ENCODE measurements at regions not wholly inside any gene's neighbourhood (a gene's known extent, or its start where the extent isn't known, plus 50 kb on each side); places are given as distances from the start of the nearest gene placed in this dataset.

DNA sequence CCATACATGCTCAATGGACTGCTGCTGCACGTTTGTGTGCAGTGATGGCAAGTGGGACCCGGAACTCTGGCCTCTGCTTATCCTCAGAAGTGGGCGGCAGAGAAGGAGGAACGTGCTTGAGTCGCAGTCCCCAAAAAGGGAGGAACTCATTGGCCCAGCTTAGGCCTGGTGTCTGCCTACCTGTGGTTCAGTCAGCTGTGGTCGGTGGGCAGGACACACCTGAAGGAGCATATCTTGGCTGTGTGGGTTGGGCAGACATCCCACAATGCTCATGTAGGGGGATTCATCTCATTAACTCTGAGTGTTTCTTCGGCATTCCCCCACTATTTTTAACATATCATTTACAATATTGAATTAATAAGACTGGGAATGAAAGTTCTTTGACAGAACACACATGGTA is 122.9 kb upstream of the IL12B start:
- DNase-seq (ENCODE audit: low spot score) = no peak

DNA sequence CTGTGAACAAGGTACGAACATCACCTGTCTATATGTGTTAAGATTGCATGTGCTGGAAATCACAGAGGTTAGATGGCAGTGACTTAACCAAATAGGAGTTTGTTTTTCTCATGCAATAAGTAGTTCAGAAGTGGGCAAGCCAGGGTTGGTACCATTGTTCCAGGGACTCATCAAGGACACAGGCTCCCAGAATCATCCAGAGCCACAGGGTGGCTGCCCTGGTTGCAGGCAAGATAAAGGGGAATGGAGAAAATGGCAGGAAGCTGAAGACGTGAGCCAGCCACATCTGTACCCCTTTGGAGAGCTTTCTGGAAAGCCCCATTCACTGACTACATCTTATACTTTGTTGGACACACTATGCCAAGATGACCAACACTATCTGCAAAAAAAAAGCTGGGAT is 126.0 kb upstream of the IL12B start:
- DNase-seq (ENCODE audit: low spot score) = no peak

DNA sequence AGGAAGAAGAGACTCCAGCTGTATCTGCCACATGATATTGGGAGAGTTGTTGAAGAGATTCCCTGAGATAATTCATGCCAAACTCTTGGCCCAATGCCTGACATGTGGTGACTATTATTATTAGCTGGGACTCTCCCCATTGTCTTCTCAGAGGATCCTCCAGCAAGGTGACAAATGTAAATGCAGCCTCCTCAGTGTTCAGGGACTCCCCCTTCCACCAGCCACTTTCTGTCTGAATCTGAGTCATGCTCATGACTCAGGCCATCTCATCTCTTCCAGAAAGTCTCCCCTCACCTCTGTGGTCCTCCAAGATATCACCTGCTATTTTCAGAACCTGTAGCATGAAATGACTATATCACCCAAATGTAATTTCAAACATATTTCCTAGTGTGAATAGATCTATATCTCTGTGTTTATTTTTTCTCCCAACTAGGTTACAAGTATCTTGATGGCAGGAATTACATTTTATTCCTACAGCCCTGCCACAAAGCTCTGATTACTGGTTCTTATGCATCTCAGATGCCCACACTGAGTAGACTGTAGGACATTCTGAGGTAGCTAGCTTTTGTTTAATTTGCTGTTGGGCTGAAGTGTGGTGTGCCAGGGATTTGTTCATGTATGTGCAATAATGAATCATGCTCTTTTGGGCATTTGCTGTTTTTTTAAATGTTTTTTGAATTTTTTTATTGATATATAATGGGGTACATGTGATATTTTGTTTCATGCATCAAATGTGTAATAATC is 126.6 kb upstream of the IL12B start:
- no peak for DNase-seq (ENCODE audit: low spot score)

DNA sequence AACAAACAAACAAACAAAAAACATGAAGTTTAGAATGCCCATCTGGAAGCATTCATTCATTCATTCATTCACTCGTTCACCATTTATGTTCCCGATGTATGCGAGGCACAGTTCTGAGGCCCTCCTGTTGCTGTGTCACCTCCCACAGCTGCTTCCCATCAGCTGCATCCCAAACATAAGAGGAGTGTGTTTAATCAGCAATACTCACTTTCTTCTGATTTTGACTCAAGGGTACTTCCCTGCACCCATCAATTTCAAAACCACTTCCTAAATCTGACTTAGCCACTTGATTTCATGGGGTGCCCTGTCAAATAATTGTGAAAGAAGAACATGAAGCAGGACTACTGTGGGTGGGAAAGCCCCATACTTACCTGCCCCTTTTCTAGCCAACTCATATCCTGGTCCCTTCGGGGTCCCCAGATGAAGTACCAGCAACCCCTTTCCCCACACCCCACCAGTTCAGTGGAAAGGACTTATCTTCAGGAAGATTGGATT is 128.0 kb upstream of the IL12B start:
- no peak for DNase-seq (ENCODE audit: low spot score)

DNA sequence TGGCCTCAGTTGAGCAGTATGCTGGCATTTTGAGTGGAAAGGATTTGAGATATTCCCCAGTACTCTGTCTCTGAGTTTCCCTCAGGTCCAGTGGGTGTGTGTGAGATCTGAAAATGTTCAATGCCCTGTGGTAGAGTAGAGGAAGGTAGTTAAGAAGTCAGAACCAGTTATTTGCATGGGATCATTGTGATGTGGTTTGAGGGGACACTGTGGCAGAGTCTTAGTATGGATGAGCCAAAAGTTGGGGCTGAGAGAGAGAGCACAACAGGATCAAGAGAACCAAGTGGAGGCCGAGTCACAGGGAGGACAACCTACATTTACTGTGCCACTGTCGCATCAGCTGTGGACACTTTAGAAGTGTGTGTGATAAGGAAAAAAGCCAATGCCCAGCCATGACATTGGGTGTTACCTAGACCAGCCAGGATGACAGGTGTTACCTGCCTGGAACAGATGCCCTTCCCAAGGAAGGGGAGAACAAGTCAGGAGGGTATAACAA is 128.9 kb upstream of the IL12B start:
- DNase-seq (ENCODE audit: low spot score) = no peak

DNA sequence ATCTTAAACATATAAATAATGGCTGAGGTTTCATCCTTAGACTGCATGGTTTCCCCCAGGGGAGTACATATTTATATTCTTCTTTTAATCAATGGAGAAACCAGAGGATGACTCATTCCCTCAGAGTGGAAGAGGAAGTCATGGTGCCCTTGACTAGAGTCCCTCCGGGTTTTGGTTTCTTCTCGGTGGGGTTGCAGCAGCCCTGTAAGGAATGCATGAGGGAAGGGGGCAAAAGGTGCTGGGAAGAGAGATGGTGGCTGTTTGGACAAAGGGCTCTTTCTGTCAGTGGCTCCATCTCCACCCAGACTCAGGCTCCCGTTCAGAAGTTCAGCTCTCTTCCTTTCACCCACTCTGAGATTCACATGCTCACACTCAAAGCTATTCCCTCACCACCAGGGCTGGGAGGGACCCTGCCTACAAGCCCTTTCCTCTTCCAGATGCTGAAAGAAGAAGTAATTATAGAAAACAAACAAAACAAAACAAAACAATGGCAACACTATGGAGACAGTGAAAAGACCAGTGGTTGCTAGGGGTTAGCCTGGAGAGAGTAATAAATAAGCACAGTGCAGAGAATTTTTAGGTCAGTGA is 129.8 kb upstream of the IL12B start:
- DNase-seq (ENCODE audit: low spot score) = no peak

DNA sequence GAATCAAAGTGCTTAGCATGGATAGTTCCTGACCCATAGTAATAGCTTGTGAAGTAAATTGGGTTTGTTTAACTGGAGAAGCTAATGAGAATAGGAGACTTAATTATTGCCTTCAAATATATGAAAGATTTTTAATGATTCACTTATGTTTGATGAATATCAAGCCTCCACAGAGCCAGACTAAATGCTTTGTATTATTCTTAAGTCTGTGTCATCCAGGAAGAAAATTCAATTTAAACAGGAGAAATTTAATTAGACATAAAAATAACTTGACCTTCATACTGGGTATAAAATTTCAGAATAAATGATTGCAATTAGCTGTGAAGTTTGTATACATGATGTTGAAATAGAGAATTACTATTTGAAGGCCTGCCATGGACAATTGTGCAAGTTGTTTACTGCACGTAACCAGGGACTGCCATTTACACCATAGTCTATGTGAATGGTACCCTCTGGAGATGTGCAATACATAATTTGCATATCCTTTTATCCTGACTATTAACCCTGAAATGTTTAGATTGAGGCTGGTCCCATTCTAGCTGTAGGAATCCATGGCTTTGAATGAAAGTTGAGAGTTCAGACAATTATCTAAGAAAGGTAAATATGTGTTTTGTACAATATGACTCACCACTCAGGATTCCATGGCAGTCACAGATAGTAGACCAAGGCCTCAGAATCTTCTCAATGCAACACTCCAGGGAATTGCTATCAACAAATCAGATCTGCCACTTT is 133.5 kb upstream of the IL12B start:
- no peak for DNase-seq (ENCODE audit: low spot score)

DNA sequence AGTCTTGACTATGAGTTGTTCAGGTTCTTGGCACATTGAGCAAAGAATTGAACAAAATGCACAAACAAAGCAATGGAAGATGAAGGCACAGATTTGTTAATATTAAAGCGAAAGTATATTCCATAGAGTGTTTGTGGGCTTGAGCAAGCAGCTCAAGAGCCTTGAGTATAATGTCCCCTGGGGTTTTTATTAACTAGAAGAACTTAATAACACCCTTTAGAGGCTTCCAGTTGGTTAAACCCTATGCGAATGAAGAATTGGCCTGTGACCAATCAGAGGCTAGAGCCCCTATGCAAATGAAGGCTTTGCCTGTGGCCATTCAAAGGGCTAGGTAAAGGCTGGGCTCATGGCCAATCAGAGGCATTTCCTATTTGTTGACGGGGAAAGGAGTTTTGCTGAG is 135.3 kb upstream of the IL12B start:
- no peak for DNase-seq (ENCODE audit: low spot score)

DNA sequence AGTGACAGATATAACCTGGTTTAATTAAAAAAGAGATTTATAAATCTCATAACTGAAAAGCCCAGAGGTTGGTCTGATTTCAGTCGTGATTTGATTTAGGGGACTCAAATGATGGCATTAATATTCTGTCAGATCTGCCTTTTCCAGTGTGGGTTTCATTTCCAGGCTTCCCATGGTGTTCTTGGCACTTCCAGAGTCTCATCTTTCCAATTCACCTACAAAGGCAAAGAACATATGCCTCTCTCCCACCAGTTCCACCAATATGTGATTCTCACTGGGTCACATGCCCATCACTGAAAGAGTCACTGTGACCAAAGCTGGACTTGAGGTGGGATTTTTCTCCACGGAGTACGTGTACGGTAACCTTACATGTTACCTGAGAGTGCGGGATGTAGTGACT is 137.4 kb upstream of the IL12B start:
- DNase-seq (ENCODE audit: low spot score) = no peak

DNA sequence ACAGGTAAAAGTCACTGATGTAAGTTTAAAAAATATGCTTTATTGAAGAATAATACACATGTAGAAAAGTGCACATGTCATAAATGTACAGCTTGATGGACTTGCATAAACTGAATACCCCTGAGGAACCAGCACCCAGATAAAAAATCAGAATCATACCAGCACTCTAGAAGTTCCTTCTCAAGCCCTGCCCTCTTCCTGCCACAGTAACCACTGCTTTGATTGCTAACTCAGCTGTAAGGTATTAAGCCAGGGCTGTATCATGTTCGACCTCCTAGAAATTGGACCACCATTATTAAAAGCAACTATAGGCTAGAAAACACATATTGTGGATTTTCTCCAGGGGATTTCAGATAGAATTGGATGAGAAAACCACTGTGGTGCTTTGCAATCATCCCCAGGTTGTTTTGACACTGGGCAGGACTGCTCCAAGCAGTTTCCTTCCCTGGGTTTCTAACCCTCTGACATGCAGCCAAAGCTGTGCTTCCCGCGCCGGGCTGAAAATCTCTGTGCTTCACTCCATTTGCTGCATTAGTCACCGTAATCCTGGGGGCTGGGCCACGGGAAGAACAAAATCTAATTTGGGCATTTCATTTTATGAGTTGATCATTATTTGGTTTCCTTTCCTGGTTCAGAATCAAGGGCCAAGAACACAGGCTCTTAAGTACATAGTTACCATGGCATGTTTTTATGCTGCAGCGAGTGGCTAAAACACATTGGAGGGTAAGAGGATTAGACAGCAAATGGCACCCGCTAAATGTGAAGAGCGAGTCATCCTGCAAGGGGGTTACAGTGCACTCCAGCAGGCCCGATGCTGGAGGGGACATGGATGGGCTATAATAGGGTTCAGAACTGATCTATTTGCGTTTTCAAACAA is 139.4 kb upstream of the IL12B start:
- DNase-seq (ENCODE audit: low spot score) = no peak

DNA sequence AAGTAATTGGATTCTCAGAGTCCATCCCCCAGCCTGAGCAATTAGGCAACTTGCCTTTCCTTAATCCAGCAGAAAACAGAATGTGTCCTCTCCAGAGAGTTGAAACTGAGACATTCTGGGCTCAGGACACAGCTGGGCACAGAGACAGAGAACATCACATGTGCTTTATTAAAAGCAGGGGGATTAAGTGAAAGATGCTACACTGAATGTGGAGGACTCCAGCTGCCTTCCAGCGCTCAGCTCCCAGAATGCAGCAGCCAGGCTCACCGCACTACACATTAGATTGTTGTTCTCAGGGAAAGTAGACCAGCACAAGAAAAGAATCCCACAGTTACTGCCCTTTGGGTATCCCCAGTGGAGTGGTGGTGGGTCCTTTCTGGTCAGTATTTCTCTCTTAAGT is 141.6 kb upstream of the IL12B start:
- peak; percentile 34 for DNase-seq (ENCODE audit: low spot score)

DNA sequence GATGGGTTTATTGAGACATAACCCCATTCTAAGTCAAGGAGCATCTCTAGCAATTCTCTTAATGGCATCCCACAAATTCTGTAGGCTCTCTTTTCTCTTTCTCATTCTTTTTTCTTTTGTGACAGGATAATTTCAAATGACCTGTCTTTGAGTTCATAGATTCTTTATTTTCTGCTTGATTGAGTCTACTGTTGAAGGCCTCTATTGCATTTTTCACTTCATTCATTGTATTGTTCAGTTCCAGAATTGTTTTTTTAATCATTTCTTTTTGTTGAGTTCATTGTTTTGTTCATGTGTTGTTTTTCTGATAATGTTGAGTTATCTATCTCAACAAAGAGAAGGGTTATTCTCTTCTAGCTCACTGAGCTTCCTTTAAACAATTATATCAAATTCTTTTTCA is 144.7 kb upstream of the IL12B start:
- DNase-seq (ENCODE audit: low spot score) = no peak

DNA sequence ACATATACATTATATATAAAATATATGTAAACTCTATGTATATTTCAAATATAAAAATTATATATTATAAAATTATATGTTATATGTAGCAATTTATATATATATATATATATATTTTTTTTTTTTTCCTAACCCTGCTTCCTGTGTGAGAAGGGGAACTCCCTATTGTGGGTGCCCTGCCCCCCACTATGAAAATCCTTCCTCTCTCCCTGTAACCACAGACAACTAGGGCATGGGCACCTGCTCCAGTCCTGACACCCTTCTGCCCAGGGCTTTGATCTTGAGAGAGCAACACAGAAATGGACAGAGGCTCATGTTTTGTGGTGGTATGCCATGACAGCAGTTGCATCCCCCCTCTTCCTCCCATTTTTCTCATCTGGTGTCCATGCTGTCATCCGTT is 148.7 kb upstream of the IL12B start:
- no peak for DNase-seq (ENCODE audit: low spot score)

DNA sequence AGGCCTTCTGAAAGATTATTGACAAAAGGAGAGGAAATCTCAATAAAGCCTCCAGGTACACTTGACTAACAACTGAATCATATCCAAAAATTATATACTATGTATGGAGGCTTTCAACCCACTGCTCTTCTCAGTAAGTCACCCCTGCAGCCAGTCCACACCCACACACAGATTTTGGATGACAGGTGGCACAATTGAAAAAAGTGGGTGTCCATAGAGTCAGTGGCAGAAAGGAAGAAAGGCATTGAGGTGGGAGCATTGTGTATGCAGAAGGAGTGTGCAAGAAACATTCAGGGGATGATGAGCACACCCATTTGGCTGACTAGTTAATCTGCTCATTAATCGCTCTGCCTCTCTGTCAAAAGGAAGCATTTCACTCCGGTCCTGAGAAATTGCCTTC is 150.6 kb upstream of the IL12B start:
- no peak for DNase-seq (ENCODE audit: low spot score)

DNA sequence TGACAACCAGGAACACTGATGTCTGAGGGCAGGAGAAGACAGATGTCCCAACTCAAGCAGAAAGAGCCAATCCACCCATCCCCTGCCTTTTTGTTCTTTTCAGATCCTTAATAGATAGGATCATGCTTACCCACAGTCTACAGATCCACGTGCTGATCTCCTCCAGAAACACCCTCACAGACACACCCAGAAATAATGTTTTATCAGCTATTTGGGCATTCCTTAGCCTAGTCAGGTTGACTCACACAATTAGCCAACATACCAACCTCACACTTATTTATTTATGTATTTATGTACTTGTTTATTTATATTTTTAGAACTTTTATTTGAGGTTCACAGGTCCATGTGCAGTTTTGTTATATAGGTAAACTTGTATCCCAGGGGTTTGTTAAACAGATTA is 151.5 kb upstream of the IL12B start:
- DNase-seq (ENCODE audit: low spot score) = no peak

DNA sequence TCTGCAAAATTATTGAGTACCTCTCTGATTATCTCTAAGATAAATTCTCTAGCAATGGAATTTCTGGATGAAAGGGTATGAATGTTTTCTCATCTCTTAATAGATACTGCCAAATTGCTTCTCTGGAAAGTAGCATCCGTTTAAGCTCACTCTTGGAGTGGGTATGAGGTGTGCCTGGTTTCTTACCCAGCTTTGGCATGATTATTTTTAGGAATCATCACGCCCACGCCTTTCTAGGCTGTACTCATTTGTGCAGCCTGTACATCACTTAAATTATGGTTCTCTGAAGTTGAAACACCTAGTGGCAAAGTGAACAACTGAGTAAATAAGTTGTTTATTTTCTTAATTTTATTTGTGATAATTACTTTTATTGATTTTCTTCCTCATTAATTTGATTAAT is 156.5 kb upstream of the IL12B start:
- no peak for DNase-seq (ENCODE audit: low spot score)

DNA sequence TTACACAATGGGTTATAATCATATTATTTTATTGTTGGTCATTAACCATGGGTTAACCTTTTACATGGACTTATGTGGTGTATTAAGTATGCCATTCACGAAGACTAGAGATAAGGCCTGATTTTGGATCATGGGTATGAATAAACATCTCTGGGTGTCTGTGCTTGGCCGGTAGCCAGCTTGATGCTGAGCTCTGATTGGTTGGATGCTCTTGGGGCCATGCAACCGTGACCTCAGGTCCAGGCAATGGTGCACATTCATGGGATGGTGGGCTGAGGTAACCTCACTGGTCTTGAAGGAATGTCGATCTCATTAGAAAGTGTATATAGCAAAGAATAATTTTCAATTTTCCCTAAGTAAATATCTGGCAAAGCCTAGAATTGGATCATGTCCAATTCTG is 158.2 kb upstream of the IL12B start:
- no peak for DNase-seq (ENCODE audit: low spot score)

DNA sequence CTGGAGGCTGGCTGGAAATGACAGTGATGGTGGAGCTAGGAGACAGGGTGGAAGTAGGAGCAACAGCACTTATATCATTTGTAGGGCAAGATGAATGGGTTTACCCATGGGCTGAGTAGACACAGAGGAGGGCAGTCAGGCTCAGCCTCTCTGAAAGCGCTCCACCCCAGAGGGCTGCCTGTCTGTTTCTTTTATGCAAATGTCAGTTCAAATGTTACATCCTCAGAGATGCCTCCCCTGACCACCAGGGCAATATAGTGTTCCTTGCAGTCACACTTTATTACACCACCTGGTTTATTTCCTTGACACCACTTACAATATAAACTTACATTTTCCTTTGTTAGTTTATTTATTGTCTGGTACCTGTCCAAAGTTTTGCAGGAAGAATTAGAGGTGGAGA is 159.5 kb upstream of the IL12B start:
- DNase-seq (ENCODE audit: low spot score) = no peak

DNA sequence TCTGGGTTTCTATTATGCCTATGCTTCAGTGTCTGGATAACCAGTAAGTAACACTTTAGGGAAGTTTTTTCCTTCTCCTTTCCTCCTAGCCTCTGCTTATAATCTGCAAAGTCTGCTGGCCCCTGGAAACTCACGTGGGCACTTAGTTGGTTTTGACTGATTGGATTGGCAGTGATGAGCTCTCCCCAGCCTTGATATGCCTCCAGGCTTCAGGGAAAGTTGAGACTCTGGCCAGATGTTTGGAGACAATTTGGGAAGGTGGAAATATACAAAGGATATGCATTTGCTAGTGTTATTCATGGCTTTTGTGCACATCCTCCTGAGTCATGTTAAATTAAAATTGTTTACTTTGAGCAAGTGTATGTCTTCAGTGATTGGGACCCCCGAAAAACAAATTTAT is 160.2 kb upstream of the IL12B start:
- no peak for DNase-seq (ENCODE audit: low spot score)

DNA sequence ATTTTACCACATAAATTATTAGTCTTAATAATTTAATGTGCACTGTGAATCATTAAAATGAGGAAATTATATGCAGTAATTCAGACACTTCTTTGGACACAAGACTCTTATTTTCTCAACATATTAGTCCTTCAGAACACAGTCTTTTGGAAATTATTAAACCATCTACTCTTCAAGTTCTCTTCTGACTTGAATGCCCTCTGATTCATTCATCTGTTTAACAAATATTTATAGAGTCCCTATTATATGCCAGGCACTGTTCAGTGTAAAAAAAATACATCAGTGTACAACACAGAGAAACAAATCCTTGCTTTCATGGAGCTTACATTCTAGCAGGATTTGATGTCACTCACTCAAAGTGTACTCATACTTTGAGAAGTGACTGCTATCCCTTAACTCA is 163.4 kb upstream of the IL12B start:
- no peak for DNase-seq (ENCODE audit: low spot score)

DNA sequence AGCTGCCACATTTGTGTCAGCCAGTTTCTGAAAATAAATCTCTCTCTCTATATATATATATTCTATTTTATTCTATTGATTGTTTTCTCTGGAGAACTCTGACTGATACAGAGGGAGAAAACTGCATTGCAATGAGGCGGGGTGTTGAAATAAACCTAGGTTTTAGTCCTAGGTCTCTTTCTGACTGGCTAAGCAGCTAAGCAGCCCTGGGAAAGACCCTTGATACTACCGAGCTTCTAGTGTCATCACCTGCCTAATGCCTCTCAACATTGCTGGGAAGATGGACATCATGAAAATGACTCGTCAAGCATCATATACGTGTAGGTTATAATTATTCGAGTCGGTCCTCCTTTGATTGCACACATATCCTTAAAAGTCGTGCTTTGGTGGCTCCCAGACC is 166.5 kb upstream of the IL12B start:
- DNase-seq (ENCODE audit: low spot score) = no peak

DNA sequence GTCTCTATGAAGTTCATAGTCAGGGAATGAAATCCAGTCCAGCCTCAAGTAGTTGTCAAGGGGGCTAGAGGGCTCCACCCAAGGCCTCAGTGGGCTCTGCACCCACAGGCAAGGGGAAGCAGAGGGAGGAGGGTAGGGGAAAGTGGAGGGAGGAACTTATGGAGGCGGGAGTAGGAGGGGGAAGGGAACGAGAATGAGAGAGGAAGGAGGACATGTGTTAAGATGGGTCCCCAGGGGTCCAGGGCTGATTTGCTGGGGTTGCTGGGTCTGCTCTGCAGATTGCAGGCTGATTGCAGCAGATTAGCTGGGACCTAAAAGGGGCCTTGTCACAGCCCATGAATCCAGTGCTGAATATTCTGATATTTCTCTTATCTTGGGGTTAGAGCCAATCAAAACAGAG is 166.9 kb upstream of the IL12B start:
- DNase-seq (ENCODE audit: low spot score) = no peak
